HG02870 (cell line): ENCODE measurements at regions not wholly inside any gene's neighbourhood (a gene's known extent, or its start where the extent isn't known, plus 50 kb on each side); places are given as distances from the start of the nearest gene placed in this dataset.
"Not testable (repeated sequence)": the region's sequence is repeated elsewhere in the genome, so short reads cannot be mapped to it uniquely, and the experiment has no call there.

Source experiments
- ATAC-seq: cut with Tn5 transposase; IDR thresholded peaks from one replicate; pipeline ENCODE4 v1.9.1; 2021; ENCODE audit warnings: mild to moderate bottlenecking, moderate library complexity; ENCODE audit not compliant: unreplicated experiment

DNA sequence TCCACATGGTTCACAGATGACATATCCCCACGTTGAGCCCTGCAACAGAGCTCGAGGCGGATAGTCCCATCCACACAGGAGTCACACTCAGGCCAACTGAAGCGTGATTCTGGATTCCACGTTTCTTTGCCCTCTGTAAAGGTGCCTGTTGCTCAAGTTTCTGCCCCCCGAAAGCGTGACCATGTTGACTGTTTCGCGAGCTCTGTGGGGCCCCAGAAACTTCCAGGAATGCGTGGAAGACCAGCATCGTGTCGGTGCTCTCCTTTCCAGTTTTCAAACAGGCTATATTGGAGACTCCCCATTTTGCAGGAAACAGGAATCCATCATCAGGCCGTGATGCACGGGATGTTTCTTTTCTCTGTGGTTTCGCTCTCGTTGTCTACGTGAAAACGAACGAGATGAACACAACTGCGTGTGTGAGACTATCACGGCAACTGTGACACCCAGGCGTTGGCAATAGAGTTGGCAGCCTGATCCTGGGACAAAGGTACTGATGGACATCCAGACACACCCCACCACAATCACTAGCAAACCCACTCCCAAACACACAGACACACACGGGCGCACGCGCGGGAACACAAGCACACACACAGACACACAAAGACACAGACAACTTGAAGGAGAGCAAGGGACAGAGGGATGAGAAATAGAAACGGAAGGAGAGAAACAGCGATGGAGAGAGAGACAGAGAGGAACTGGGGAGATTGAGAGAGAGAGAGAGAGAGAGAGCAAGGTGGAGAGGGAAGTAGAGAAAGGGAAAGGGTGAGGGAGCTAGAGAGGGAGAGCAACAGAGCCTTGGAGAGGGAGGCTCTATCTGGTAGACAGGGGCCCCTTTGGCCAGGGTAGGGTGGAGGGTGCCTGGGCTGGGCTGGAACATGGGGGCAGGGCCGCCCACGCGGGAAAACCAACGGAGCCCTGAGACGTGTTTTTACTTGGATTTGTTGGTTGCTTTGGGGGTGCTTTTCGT lies 1609.3 kb downstream of the SPATA31A7 start:
- not testable (repeated sequence) for ATAC-seq

GRCh38 chr9:62799851-62800371 lies 1610.1 kb downstream of the SPATA31A7 start:
- ATAC-seq, result not testable (repeated sequence)

GRCh38 chr9:62800451-62801371 lies 1610.9 kb downstream of the SPATA31A7 start:
- ATAC-seq, result not testable (repeated sequence)

- not testable (repeated sequence) for ATAC-seq
These were observed 1611.6 kb downstream of the SPATA31A7 start for GRCh38 chr9:62801372-62801811.

DNA sequence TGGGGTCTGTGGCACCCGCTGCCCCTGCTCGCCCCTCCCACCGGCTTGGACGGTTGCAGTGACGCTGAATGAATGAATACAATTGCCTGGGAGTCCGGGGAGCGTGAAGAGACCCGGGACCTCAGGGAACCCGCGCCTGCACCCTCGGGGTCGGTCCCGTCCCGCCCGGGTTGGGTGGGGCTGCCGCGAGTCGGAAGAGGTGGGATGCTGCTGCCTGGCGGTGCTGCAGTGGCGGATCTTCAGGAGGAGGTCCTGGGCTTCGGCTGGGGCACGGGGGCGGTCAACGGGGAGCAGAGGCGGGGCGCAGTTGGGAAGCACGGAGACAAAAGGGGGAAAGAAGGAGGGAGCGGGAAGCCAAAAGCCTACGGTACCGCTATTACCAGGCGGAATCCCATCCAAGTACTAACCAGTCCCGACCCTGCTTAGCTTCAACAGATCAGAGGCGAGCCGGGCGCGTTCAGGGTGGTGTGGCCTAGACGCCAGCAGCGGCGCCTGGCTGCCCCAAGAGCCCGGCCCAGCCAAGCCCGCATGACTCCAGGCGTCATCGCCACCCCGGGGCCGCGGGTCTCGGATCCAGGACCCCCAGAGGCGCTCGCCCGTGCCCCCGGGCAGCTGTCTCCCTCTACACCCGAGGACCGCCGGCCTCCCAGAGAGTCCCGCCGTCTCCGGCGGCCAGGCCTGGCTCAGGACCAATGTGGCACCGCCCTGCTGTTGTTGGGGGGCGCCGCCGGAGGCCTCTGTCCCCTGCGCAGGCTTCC lies 1612.3 kb downstream of the SPATA31A7 start:
- ATAC-seq, result peak; percentile 99

DNA sequence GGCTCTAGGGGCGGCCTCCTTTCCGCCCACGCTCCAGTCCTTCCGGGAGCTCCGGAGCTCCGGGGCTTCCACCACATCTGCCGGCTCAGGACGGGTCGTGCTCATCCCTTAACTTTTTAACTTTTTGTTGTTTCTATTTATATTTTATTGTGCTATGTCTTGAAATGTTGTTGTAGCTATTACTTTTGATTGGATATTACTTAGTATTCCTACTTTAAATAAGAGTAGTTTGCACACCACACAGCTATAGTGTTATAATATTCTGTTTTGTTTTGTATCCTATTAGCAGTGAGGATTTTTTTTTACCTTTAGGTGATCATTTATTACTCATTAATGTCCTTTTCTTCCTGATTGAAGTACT lies 1612.9 kb downstream of the SPATA31A7 start:
- ATAC-seq, result peak; percentile 0

- not testable (repeated sequence) for ATAC-seq
These were observed 1613.3 kb downstream of the SPATA31A7 start for GRCh38 chr9:62803099-62803498.

DNA sequence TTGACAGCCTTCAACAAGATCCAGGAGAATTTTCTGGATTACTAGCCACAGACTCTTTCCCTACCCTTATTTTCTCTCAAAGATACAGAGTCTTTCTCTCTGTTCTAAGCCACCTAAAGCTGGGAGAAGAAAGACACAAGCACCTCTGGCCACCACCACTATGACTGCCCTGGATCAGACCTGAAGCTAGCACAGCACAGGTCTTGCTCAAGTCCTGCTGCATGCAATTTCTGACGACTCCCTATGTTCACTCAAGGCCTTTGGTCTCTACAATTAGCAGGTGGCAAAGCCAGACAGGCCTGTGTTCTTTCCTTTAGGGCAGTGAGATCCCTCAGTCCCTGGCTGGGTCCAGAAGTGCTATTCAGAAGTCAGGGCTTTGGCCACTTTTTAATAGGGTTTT lies 1614.5 kb downstream of the SPATA31A7 start:
- not testable (repeated sequence) for ATAC-seq

GRCh38 chr9:62807424-62807823 lies 1617.6 kb downstream of the SPATA31A7 start:
- not testable (repeated sequence) for ATAC-seq

DNA sequence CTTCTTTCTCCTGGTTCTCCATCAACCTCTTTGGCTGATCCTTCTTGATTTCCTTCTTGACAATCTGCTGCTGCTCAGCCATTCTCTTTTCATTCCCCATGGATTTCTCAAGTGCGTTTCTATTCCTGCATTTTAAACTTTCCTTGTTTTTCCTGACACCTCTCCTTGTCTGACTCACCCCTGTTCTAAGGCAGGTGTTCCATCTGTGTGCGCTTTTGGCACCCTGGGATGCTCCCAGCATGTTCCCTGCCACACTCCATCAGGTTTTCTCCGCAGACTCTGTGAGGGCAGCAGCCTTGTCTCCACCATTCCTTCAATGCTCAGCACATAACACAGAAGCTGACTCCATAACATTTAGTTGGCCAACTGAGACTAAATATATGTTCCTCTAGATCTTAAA lies 1618.2 kb downstream of the SPATA31A7 start:
- not testable (repeated sequence) for ATAC-seq

GRCh38 chr9:62810318-62810717 lies 1620.5 kb downstream of the SPATA31A7 start:
- not testable (repeated sequence) for ATAC-seq

GRCh38 chr9:62810811-62811315 lies 1621.0 kb downstream of the SPATA31A7 start:
- ATAC-seq, result not testable (repeated sequence)

GRCh38 chr9:62815436-62815835 lies 1625.6 kb downstream of the SPATA31A7 start:
- not testable (repeated sequence) for ATAC-seq

GRCh38 chr9:62816331-62816730 lies 1626.5 kb downstream of the SPATA31A7 start:
- ATAC-seq, result not testable (repeated sequence)

GRCh38 chr9:62817214-62817613 lies 1627.4 kb downstream of the SPATA31A7 start:
- ATAC-seq, result not testable (repeated sequence)

DNA sequence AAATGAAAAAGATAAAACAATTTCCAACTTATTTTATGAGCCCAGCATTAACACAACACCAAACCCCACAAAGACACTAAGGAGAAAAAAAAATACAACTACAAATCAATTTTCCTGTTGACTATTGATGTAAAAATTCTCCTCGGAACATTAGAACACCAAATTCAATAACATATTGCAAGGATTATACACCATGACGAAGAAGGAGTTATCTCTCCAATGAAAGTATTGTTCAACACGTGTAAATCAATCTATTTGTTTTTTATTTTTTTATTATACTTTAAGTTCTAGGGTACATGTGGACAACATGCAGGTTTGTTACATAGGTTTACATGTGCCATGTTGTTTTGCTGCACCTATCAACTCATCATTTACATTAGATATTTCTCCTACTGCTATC lies 1632.3 kb downstream of the SPATA31A7 start:
- not testable (repeated sequence) for ATAC-seq

GRCh38 chr9:62827957-62828907 lies 1638.4 kb downstream of the SPATA31A7 start:
- ATAC-seq, result not testable (repeated sequence)

DNA sequence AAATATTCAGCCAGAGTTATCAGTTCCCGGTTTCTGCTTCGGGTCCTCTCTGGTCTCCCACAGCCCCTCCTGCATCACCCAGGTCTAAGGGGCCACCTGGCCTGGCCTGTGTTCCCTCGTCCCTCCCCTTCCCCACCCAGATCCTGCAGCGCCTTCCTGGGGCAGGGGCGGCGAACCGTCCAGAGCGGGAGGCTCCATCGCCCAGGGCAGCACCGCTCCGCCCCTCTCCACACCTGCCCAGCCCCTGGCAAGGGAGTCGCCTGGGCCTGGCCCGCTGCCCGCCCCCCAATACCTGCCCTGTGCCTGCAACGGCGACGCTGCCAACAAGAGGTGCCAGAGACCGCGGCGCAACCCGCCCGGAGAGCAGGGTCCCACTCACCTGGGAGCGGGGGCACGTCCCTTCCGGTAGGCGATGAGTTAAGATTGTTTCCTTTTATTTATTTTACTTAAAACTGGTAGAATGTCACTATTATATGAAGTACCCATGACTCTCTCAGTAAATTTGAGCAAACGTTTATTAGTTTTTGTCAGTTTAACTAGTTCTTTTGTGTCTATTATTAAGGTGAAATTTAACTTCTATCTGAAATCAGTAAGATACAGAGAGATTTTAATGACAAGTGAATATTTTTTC lies 1641.1 kb downstream of the SPATA31A7 start:
- not testable (repeated sequence) for ATAC-seq
